ENCODE measurements at regions not wholly inside any gene's neighbourhood (a gene's known extent, or its start where the extent isn't known, plus 50 kb on each side); places are given as distances from the start of the nearest gene placed in this dataset.

DNA sequence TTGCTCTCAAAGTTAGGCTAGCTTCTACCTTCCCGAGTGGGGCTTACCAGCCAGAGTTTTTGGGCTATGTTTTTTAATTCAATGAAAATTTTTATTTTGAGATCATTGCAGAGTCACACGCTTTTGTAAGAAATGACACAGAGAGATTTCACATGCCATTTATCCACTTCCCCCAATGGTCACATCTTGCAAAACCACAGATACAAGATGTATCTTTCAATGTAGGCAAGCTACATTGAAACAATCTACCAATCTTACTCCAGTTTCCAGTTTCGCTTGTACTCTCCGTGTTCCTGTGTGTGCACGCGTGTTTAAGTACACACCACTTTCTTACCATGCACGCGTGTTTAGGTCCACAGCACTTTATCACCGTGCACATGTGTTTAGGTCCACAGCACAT lies 89.4 kb upstream of the LEP start:
- Mint-ChIP-seq H3K36me3 (no peaks in the 10 kb centered on the region), H3K27ac (peak overlapping the region; percentile 71 to 91 (median 88)), H3K4me3 (peak overlapping the region in 1 of 2 donors; percentile 18), H3K9me3 (peaks cover 0 to 2% (median 0%) of the 10 kb centered on the region in 7 donors), H3K27me3 (ENCODE audit: low read depth in 3 of 3) (peaks cover under 1 to 13% (median 7%) of the 10 kb centered on the region in 3 donors), H3K4me1 (peaks cover 68% of the 10 kb centered on the region)
- Histone ChIP-seq H3K4me1 (ENCODE audit: control insufficient read depth in 1 of 2, insufficient read depth in 2 of 2, low read length in 2 of 2) (peaks cover 71 to 72% of the 10 kb centered on the region in 2 donors), H4K20me1 (ENCODE audit: insufficient read depth, low read length) (no peaks in the 10 kb centered on the region), H3K4me2 (replicated peaks; ENCODE audit: extremely low read depth, low read length, poor library complexity, severe bottlenecking) (peak overlapping the region; percentile 28), H3K27me3 (ENCODE audit: control insufficient read depth in 2 of 2, insufficient read depth in 2 of 2, low read length in 2 of 2) (no peaks in the 10 kb centered on the region), H3K9ac (ENCODE audit: insufficient read depth, low read length, poor library complexity, severe bottlenecking) (no peak overlapping the region), H3K27ac (ENCODE audit: low read depth in 1 of 2, low read length in 2 of 2) (peak overlapping the region; percentile 55 to 73), H3K79me2 (ENCODE audit: insufficient read depth, low read length) (no peaks in the 10 kb centered on the region), H3K4me3 (replicated peaks in 1 of 3; ENCODE audit: low read depth in 2 of 3, low read length in 3 of 3) (peak overlapping the region in 1 of 3 experiments; percentile 39), H3K9me3 (replicated peaks in 1 of 2; ENCODE audit: control insufficient read depth in 1 of 2, insufficient read depth in 1 of 2, low read length in 2 of 2) (no peaks in the 10 kb centered on the region), H3K36me3 (replicated peaks in 1 of 2; ENCODE audit: control insufficient read depth in 1 of 2, insufficient read depth in 2 of 2, low read length in 2 of 2) (no peaks in the 10 kb centered on the region), H2AFZ (ENCODE audit: insufficient read depth, low read depth, low read length, poor library complexity, severe bottlenecking) (no peak overlapping the region)
- intact Hi-C loops (cut with micrococcal nuclease) = loop anchor here in 1 of 2 donors (2.0 kb wide), 1 partner anchor 31 kb away; no protein-coding TSS in a partner anchor
- DNase-seq = peak; percentile 47 to 63 (median 56)
- TF ChIP-seq, protein P1, sequence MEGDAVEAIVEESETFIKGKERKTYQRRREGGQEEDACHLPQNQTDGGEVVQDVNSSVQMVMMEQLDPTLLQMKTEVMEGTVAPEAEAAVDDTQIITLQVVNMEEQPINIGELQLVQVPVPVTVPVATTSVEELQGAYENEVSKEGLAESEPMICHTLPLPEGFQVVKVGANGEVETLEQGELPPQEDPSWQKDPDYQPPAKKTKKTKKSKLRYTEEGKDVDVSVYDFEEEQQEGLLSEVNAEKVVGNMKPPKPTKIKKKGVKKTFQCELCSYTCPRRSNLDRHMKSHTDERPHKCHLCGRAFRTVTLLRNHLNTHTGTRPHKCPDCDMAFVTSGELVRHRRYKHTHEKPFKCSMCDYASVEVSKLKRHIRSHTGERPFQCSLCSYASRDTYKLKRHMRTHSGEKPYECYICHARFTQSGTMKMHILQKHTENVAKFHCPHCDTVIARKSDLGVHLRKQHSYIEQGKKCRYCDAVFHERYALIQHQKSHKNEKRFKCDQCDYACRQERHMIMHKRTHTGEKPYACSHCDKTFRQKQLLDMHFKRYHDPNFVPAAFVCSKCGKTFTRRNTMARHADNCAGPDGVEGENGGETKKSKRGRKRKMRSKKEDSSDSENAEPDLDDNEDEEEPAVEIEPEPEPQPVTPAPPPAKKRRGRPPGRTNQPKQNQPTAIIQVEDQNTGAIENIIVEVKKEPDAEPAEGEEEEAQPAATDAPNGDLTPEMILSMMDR (IDR thresholded peaks at IDR 0.05) = no peak
- WGBS (ENCODE audit: insufficient coverage) = 44% methylated on average over 7 of the region's 9 CpGs

DNA sequence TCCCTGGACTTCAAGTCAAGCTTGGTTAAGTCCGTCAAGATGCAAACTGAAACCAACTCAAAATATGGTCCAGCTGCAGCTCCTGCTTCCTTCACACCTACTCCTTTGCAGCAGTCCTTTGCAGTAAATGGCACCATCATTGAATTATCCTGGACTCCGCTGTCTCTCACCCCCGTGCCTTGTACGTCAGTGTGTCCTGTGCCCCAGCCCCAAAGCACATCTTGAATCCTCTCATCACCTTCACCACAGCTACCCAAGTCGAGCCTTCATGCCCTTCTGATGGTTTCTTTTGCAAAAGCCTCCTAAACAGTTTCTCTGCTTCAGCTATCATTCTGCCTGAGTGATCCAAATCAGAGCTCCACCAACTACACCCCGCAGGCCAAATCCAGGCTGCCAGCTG lies 88.4 kb upstream of the LEP start:
- H3K4me3 Mint-ChIP-seq = no peak overlapping the region
- H3K27ac ChIP-seq (ENCODE audit: low read depth in 1 of 2, low read length in 2 of 2) = no peak overlapping the region

More for the DNA sequence above, 88.4 kb upstream of the LEP start:
- Histone ChIP-seq H3K4me3 (replicated peaks in 1 of 3; ENCODE audit: low read depth in 2 of 3, low read length in 3 of 3) (no peak overlapping the region), H3K27me3 (ENCODE audit: control insufficient read depth in 2 of 2, insufficient read depth in 2 of 2, low read length in 2 of 2) (no peaks in the 10 kb centered on the region), H3K79me2 (ENCODE audit: insufficient read depth, low read length) (no peaks in the 10 kb centered on the region), H3K9ac (ENCODE audit: insufficient read depth, low read length, poor library complexity, severe bottlenecking) (no peak overlapping the region), H2AFZ (ENCODE audit: insufficient read depth, low read depth, low read length, poor library complexity, severe bottlenecking) (no peak overlapping the region), H3K4me2 (replicated peaks; ENCODE audit: extremely low read depth, low read length, poor library complexity, severe bottlenecking) (no peak overlapping the region), H3K36me3 (replicated peaks in 1 of 2; ENCODE audit: control insufficient read depth in 1 of 2, insufficient read depth in 2 of 2, low read length in 2 of 2) (no peaks in the 10 kb centered on the region), H3K9me3 (replicated peaks in 1 of 2; ENCODE audit: control insufficient read depth in 1 of 2, insufficient read depth in 1 of 2, low read length in 2 of 2) (no peaks in the 10 kb centered on the region), H4K20me1 (ENCODE audit: insufficient read depth, low read length) (no peaks in the 10 kb centered on the region), H3K4me1 (ENCODE audit: control insufficient read depth in 1 of 2, insufficient read depth in 2 of 2, low read length in 2 of 2) (peaks cover 71 to 72% of the 10 kb centered on the region in 2 donors)
- Mint-ChIP-seq H3K9me3 (peaks cover 0 to 2% (median 0%) of the 10 kb centered on the region in 7 donors), H3K27ac (peak overlapping the region in 3 of 7 donors; percentile 36 to 71 (median 55)), H3K27me3 (ENCODE audit: low read depth in 3 of 3) (peaks cover 0 to 7% (median 4%) of the 10 kb centered on the region in 3 donors), H3K36me3 (no peaks in the 10 kb centered on the region), H3K4me1 (peaks cover 69% of the 10 kb centered on the region)
- 96% methylated on average over 5 of the region's 6 CpGs for WGBS (ENCODE audit: insufficient coverage)
- TF ChIP-seq, protein P1 (IDR thresholded peaks at IDR 0.05) = no peak
- DNase-seq = no peak
- intact Hi-C loops (cut with micrococcal nuclease) = no loop called here

All from CD14-positive monocyte (primary cell).